ENCODE measurements at regions not wholly inside any gene's neighbourhood (a gene's known extent, or its start where the extent isn't known, plus 50 kb on each side); places are given as distances from the start of the nearest gene placed in this dataset.

- Histone ChIP-seq H2BK5ac (ENCODE audit: low read depth, low read length, poor library complexity, severe bottlenecking) (no peak overlapping the region), H3K4me2 (ENCODE audit: low read length, poor library complexity, severe bottlenecking) (no peak overlapping the region), H3K14ac (ENCODE audit: low read length in 2 of 2) (peak overlapping the region in 1 of 2 experiments; percentile 81), H2AK5ac (ENCODE audit: low read length, severe bottlenecking) (no peak overlapping the region), H3K36me3 (ENCODE audit: control insufficient read depth in 1 of 2, insufficient read depth in 2 of 2, low read depth in 1 of 2, low read length in 2 of 2) (no peaks in the 10 kb centered on the region), H3K27me3 (ENCODE audit: control insufficient read depth in 1 of 2, insufficient read depth in 1 of 2, low read length in 2 of 2) (no peaks in the 10 kb centered on the region), H3K4ac (ENCODE audit: low read depth in 1 of 2, low read length in 2 of 2) (no peak overlapping the region), H3K18ac (ENCODE audit: low read depth in 1 of 2, low read length in 2 of 2) (no peak overlapping the region), H2AFZ (ENCODE audit: low read depth, low read length) (no peak overlapping the region), H2BK15ac (ENCODE audit: low read depth, poor library complexity, severe bottlenecking) (no peak overlapping the region), H2BK12ac (ENCODE audit: low read length in 2 of 2) (no peak overlapping the region), H2BK120ac (ENCODE audit: low read depth, low read length) (no peak overlapping the region), H3K9me3 (ENCODE audit: control insufficient read depth, low read length) (no peaks in the 10 kb centered on the region), H3K9ac (ENCODE audit: low read length) (no peak overlapping the region), H3K4me1 (ENCODE audit: control insufficient read depth, insufficient read depth, low read depth, low read length) (no peaks in the 10 kb centered on the region), H3K79me1 (replicated peaks; ENCODE audit: low read length, poor library complexity, severe bottlenecking) (no peaks in the 10 kb centered on the region), H4K8ac (ENCODE audit: low read length) (no peak overlapping the region), H3K4me3 (ENCODE audit: insufficient read depth in 1 of 2, low read depth in 1 of 2, low read length in 2 of 2) (no peak overlapping the region), H4K91ac (ENCODE audit: low read length) (no peak overlapping the region), H3K23ac (ENCODE audit: low read length in 2 of 2) (no peak overlapping the region), H3K27ac (ENCODE audit: low read length, poor library complexity, severe bottlenecking) (no peak overlapping the region)
- WGBS = 94% methylated on average over 3 of the region's 3 CpGs
- DNase-seq = no peak
Observed at GRCh38 chr9:99623780-99624364, 197.8 kb upstream of the NR4A3 start.

- H3K27me3 ChIP-seq (ENCODE audit: control insufficient read depth in 1 of 2, insufficient read depth in 1 of 2, low read length in 2 of 2) = peaks cover 0 to 4% of the 10 kb centered on the region in 2 experiments
- 94% methylated on average over 4 of the region's 5 CpGs for WGBS
- no peak overlapping the region for H2BK5ac ChIP-seq (ENCODE audit: low read depth, low read length, poor library complexity, severe bottlenecking)
- H4K91ac ChIP-seq (ENCODE audit: low read length) = no peak overlapping the region
- H3K14ac ChIP-seq (ENCODE audit: low read length in 2 of 2) = no peak overlapping the region
- H2AK5ac ChIP-seq (ENCODE audit: low read length, severe bottlenecking) = no peak overlapping the region
- no peak overlapping the region for H3K18ac ChIP-seq (ENCODE audit: low read depth in 1 of 2, low read length in 2 of 2)
- no peak overlapping the region for H2BK120ac ChIP-seq (ENCODE audit: low read depth, low read length)
- H3K9ac ChIP-seq (ENCODE audit: low read length) = no peak overlapping the region
- no peak overlapping the region for H2BK12ac ChIP-seq (ENCODE audit: low read length in 2 of 2)
- H3K4ac ChIP-seq (ENCODE audit: low read depth in 1 of 2, low read length in 2 of 2) = no peak overlapping the region
- H2BK15ac ChIP-seq (ENCODE audit: low read depth, poor library complexity, severe bottlenecking) = no peak overlapping the region
- no peak overlapping the region for H4K8ac ChIP-seq (ENCODE audit: low read length)
- H3K4me2 ChIP-seq (ENCODE audit: low read length, poor library complexity, severe bottlenecking) = no peak overlapping the region
- no peaks in the 10 kb centered on the region for H3K4me1 ChIP-seq (ENCODE audit: control insufficient read depth, insufficient read depth, low read depth, low read length)
- H3K4me3 ChIP-seq (ENCODE audit: insufficient read depth in 1 of 2, low read depth in 1 of 2, low read length in 2 of 2) = no peak overlapping the region
- no peak for DNase-seq
- no peak overlapping the region for H2AFZ ChIP-seq (ENCODE audit: low read depth, low read length)
- H3K23ac ChIP-seq (ENCODE audit: low read length in 2 of 2) = no peak overlapping the region
- H3K27ac ChIP-seq (ENCODE audit: low read length, poor library complexity, severe bottlenecking) = no peak overlapping the region
- no peaks in the 10 kb centered on the region for H3K9me3 ChIP-seq (ENCODE audit: control insufficient read depth, low read length)
- no peaks in the 10 kb centered on the region for H3K79me1 ChIP-seq (replicated peaks; ENCODE audit: low read length, poor library complexity, severe bottlenecking)
- H3K36me3 ChIP-seq (ENCODE audit: control insufficient read depth in 1 of 2, insufficient read depth in 2 of 2, low read depth in 1 of 2, low read length in 2 of 2) = no peaks in the 10 kb centered on the region
Observed at GRCh38 chr9:99624499-99625233, 197.0 kb upstream of the NR4A3 start.

- DNase-seq = no peak
- no peak overlapping the region for H2BK120ac ChIP-seq (ENCODE audit: low read depth, low read length)
- no peak overlapping the region for H3K4me3 ChIP-seq (ENCODE audit: insufficient read depth in 1 of 2, low read depth in 1 of 2, low read length in 2 of 2)
- no peak overlapping the region for H3K9ac ChIP-seq (ENCODE audit: low read length)
- H3K9me3 ChIP-seq (ENCODE audit: control insufficient read depth, low read length) = no peaks in the 10 kb centered on the region
- H4K8ac ChIP-seq (ENCODE audit: low read length) = no peak overlapping the region
- H4K91ac ChIP-seq (ENCODE audit: low read length) = no peak overlapping the region
- no peak overlapping the region for H3K4ac ChIP-seq (ENCODE audit: low read depth in 1 of 2, low read length in 2 of 2)
- H3K27me3 ChIP-seq (ENCODE audit: control insufficient read depth in 1 of 2, insufficient read depth in 1 of 2, low read length in 2 of 2) = peaks cover 0 to 4% of the 10 kb centered on the region in 2 experiments
- no peak overlapping the region for H2BK15ac ChIP-seq (ENCODE audit: low read depth, poor library complexity, severe bottlenecking)
- no peak overlapping the region for H2AK5ac ChIP-seq (ENCODE audit: low read length, severe bottlenecking)
- H2BK12ac ChIP-seq (ENCODE audit: low read length in 2 of 2) = no peak overlapping the region
- no peaks in the 10 kb centered on the region for H3K4me1 ChIP-seq (ENCODE audit: control insufficient read depth, insufficient read depth, low read depth, low read length)
- no peaks in the 10 kb centered on the region for H3K79me1 ChIP-seq (replicated peaks; ENCODE audit: low read length, poor library complexity, severe bottlenecking)
- H3K18ac ChIP-seq (ENCODE audit: low read depth in 1 of 2, low read length in 2 of 2) = no peak overlapping the region
- H2AFZ ChIP-seq (ENCODE audit: low read depth, low read length) = no peak overlapping the region
- no peak overlapping the region for H2BK5ac ChIP-seq (ENCODE audit: low read depth, low read length, poor library complexity, severe bottlenecking)
- no peak overlapping the region for H3K14ac ChIP-seq (ENCODE audit: low read length in 2 of 2)
- no peak overlapping the region for H3K27ac ChIP-seq (ENCODE audit: low read length, poor library complexity, severe bottlenecking)
- H3K36me3 ChIP-seq (ENCODE audit: control insufficient read depth in 1 of 2, insufficient read depth in 2 of 2, low read depth in 1 of 2, low read length in 2 of 2) = no peaks in the 10 kb centered on the region
- no peak overlapping the region for H3K4me2 ChIP-seq (ENCODE audit: low read length, poor library complexity, severe bottlenecking)
- no peak overlapping the region for H3K23ac ChIP-seq (ENCODE audit: low read length in 2 of 2)
Observed at GRCh38 chr9:99626426-99626825, 195.3 kb upstream of the NR4A3 start.

- Histone ChIP-seq H3K4ac (ENCODE audit: low read depth in 1 of 2, low read length in 2 of 2) (no peak overlapping the region), H3K14ac (ENCODE audit: low read length in 2 of 2) (no peak overlapping the region), H3K4me1 (ENCODE audit: control insufficient read depth, insufficient read depth, low read depth, low read length) (no peaks in the 10 kb centered on the region), H3K4me2 (ENCODE audit: low read length, poor library complexity, severe bottlenecking) (no peak overlapping the region), H2BK15ac (ENCODE audit: low read depth, poor library complexity, severe bottlenecking) (no peak overlapping the region), H3K9ac (ENCODE audit: low read length) (no peak overlapping the region), H3K79me1 (replicated peaks; ENCODE audit: low read length, poor library complexity, severe bottlenecking) (no peaks in the 10 kb centered on the region), H3K9me3 (ENCODE audit: control insufficient read depth, low read length) (no peaks in the 10 kb centered on the region), H3K18ac (ENCODE audit: low read depth in 1 of 2, low read length in 2 of 2) (no peak overlapping the region), H2BK5ac (ENCODE audit: low read depth, low read length, poor library complexity, severe bottlenecking) (no peak overlapping the region), H2BK12ac (ENCODE audit: low read length in 2 of 2) (no peak overlapping the region), H3K27ac (ENCODE audit: low read length, poor library complexity, severe bottlenecking) (no peak overlapping the region), H3K23ac (ENCODE audit: low read length in 2 of 2) (no peak overlapping the region), H4K8ac (ENCODE audit: low read length) (no peak overlapping the region), H2BK120ac (ENCODE audit: low read depth, low read length) (no peak overlapping the region), H3K4me3 (ENCODE audit: insufficient read depth in 1 of 2, low read depth in 1 of 2, low read length in 2 of 2) (no peak overlapping the region), H3K27me3 (ENCODE audit: control insufficient read depth in 1 of 2, insufficient read depth in 1 of 2, low read length in 2 of 2) (peaks cover 0 to 4% of the 10 kb centered on the region in 2 experiments), H4K91ac (ENCODE audit: low read length) (no peak overlapping the region), H2AFZ (ENCODE audit: low read depth, low read length) (no peak overlapping the region), H2AK5ac (ENCODE audit: low read length, severe bottlenecking) (no peak overlapping the region), H3K36me3 (ENCODE audit: control insufficient read depth in 1 of 2, insufficient read depth in 2 of 2, low read depth in 1 of 2, low read length in 2 of 2) (no peaks in the 10 kb centered on the region)
- DNase-seq = no peak
Observed at GRCh38 chr9:99628285-99628684, 193.4 kb upstream of the NR4A3 start.

All from mesenchymal stem cell (in vitro differentiated cells and primary cell).